Neuron (in vitro differentiated cells): ENCODE measurements at regions not wholly inside any gene's neighbourhood (a gene's known extent, or its start where the extent isn't known, plus 50 kb on each side); places are given as distances from the start of the nearest gene placed in this dataset.

Experiments
- H2AFZ ChIP-seq: one replicate; pipeline ENCODE4 v1.6.1; 2013; ENCODE audit warnings: low read depth, mild to moderate bottlenecking, inconsistent platforms, low read length, moderate library complexity
- H3K27me3 ChIP-seq: one replicate; pipeline ENCODE4 v1.6.1; 2013; ENCODE audit warnings: low read length; ENCODE audit not compliant: insufficient read depth
- H3K36me3 ChIP-seq: one replicate; pipeline ENCODE4 v1.6.1; 2013; ENCODE audit warnings: low read length; ENCODE audit not compliant: insufficient read depth
- H3K4me1 ChIP-seq: one replicate; pipeline ENCODE4 v1.6.1; 2013; ENCODE audit warnings: low read length; ENCODE audit not compliant: insufficient read depth
- H3K4me3 ChIP-seq: 2 replicates; pipeline ENCODE4 v1.5.1; 2013; ENCODE audit warnings: mild to moderate bottlenecking, low read length, moderate library complexity
- H3K9me3 ChIP-seq: one replicate; pipeline ENCODE4 v1.6.1; 2013; ENCODE audit warnings: low read length

GRCh38 chr11:114815176-114815575, 136.8 kb downstream of the NXPE2 start:
- H2AFZ ChIP-seq, result no peak overlapping the region
- H3K27me3 ChIP-seq, result peaks cover 10% of the 10 kb centered on the region

GRCh38 chr11:114815761-114816160, 137.4 kb downstream of the NXPE2 start:
- Histone ChIP-seq H2AFZ (no peak overlapping the region), H3K4me3 (no peak overlapping the region), H3K9me3 (no peaks in the 10 kb centered on the region), H3K4me1 (no peaks in the 10 kb centered on the region), H3K36me3 (no peaks in the 10 kb centered on the region), H3K27me3 (peaks cover 10% of the 10 kb centered on the region)

More at GRCh38 chr11:114815176-114815575, 136.8 kb downstream of the NXPE2 start:
- no peaks in the 10 kb centered on the region for H3K9me3 ChIP-seq
- no peak overlapping the region for H3K4me3 ChIP-seq
- no peaks in the 10 kb centered on the region for H3K4me1 ChIP-seq
- H3K36me3 ChIP-seq, result no peaks in the 10 kb centered on the region

GRCh38 chr11:114816791-114817190, 138.5 kb downstream of the NXPE2 start:
- Histone ChIP-seq H3K9me3 (no peaks in the 10 kb centered on the region), H3K36me3 (no peaks in the 10 kb centered on the region), H3K4me1 (no peaks in the 10 kb centered on the region), H3K27me3 (peaks cover 10% of the 10 kb centered on the region), H3K4me3 (no peak overlapping the region), H2AFZ (no peak overlapping the region)

GRCh38 chr11:114818382-114818781, 140.1 kb downstream of the NXPE2 start:
- no peaks in the 10 kb centered on the region for H3K9me3 ChIP-seq
- no peaks in the 10 kb centered on the region for H3K4me1 ChIP-seq
- H3K36me3 ChIP-seq, result no peaks in the 10 kb centered on the region
- H2AFZ ChIP-seq, result no peak overlapping the region
- peaks cover 10% of the 10 kb centered on the region for H3K27me3 ChIP-seq
- H3K4me3 ChIP-seq, result no peak overlapping the region

- Histone ChIP-seq H2AFZ (no peak overlapping the region), H3K4me3 (no peak overlapping the region), H3K4me1 (no peaks in the 10 kb centered on the region), H3K36me3 (no peaks in the 10 kb centered on the region), H3K9me3 (no peaks in the 10 kb centered on the region), H3K27me3 (peaks cover 10% of the 10 kb centered on the region)
These were observed 140.7 kb downstream of the NXPE2 start for GRCh38 chr11:114819028-114819427.

GRCh38 chr11:114820621-114821020, 142.3 kb downstream of the NXPE2 start:
- Histone ChIP-seq H3K9me3 (no peaks in the 10 kb centered on the region), H3K4me1 (no peaks in the 10 kb centered on the region), H3K27me3 (peaks cover 10% of the 10 kb centered on the region), H2AFZ (no peak overlapping the region), H3K4me3 (no peak overlapping the region), H3K36me3 (no peaks in the 10 kb centered on the region)

GRCh38 chr11:114821621-114822412, 143.5 kb downstream of the NXPE2 start:
- Histone ChIP-seq H3K27me3 (peaks cover 11% of the 10 kb centered on the region), H3K9me3 (no peaks in the 10 kb centered on the region), H3K4me3 (no peak overlapping the region), H3K36me3 (no peaks in the 10 kb centered on the region), H2AFZ (no peak overlapping the region), H3K4me1 (no peaks in the 10 kb centered on the region)

- Histone ChIP-seq H2AFZ (no peak overlapping the region), H3K4me3 (no peak overlapping the region), H3K36me3 (no peaks in the 10 kb centered on the region), H3K27me3 (peaks cover 2% of the 10 kb centered on the region), H3K9me3 (no peaks in the 10 kb centered on the region), H3K4me1 (no peaks in the 10 kb centered on the region)
These were observed 148.6 kb downstream of the NXPE2 start for GRCh38 chr11:114826910-114827442.

GRCh38 chr11:114827736-114828135, 149.4 kb downstream of the NXPE2 start:
- Histone ChIP-seq H2AFZ (no peak overlapping the region), H3K9me3 (no peaks in the 10 kb centered on the region), H3K27me3 (peaks cover 2% of the 10 kb centered on the region), H3K4me1 (no peaks in the 10 kb centered on the region), H3K4me3 (no peak overlapping the region), H3K36me3 (no peaks in the 10 kb centered on the region)

- no peak overlapping the region for H2AFZ ChIP-seq
- no peaks in the 10 kb centered on the region for H3K4me1 ChIP-seq
- H3K9me3 ChIP-seq, result no peaks in the 10 kb centered on the region
- H3K36me3 ChIP-seq, result no peaks in the 10 kb centered on the region
- H3K27me3 ChIP-seq, result no peaks in the 10 kb centered on the region
- no peak overlapping the region for H3K4me3 ChIP-seq
These were observed 154.3 kb downstream of the NXPE2 start for GRCh38 chr11:114832532-114833125.

- Histone ChIP-seq H3K4me3 (no peak overlapping the region), H3K36me3 (no peaks in the 10 kb centered on the region), H3K9me3 (peaks cover 2% of the 10 kb centered on the region), H3K4me1 (no peaks in the 10 kb centered on the region), H3K27me3 (no peaks in the 10 kb centered on the region), H2AFZ (no peak overlapping the region)
These were observed 157.8 kb downstream of the NXPE2 start for GRCh38 chr11:114836161-114836560.

GRCh38 chr11:114844896-114845295, 166.6 kb downstream of the NXPE2 start:
- H3K4me3 ChIP-seq, result no peak overlapping the region
- H2AFZ ChIP-seq, result no peak overlapping the region
- no peaks in the 10 kb centered on the region for H3K9me3 ChIP-seq
- no peaks in the 10 kb centered on the region for H3K4me1 ChIP-seq
- no peaks in the 10 kb centered on the region for H3K36me3 ChIP-seq
- H3K27me3 ChIP-seq, result no peaks in the 10 kb centered on the region

GRCh38 chr11:114845766-114846415, 167.6 kb downstream of the NXPE2 start:
- H3K27me3 ChIP-seq, result no peaks in the 10 kb centered on the region
- no peaks in the 10 kb centered on the region for H3K36me3 ChIP-seq
- H3K9me3 ChIP-seq, result no peaks in the 10 kb centered on the region
- no peak overlapping the region for H3K4me3 ChIP-seq
- H3K4me1 ChIP-seq, result no peaks in the 10 kb centered on the region
- H2AFZ ChIP-seq, result no peak overlapping the region
